ENCODE measurements at regions not wholly inside any gene's neighbourhood (a gene's known extent, or its start where the extent isn't known, plus 50 kb on each side); places are given as distances from the start of the nearest gene placed in this dataset.

DNA sequence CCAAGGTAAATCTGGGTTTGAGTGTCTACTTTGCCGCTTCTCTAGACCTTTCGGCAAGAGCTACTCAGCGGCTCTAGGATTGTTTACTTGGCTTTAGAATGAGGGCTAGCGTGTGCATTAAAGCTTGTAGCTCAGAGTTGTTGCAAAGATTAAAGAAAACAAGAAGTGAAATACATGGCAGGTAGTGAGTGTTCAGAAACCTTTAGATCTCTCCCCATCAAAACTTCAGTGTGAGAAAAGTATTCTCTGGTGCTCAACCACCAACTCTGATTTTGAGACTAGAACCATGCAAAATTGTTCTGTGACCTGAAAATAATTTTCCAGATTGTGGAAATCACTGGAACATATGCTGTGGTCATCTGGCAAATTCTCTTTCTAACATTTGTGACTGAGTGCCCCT is 512.0 kb downstream of the CMPK2 start:
- TF ChIP-seq POLR2A (IDR thresholded peaks at IDR 0.05; ENCODE audit: low read depth) (no peak), POLR2AphosphoS5 (IDR thresholded peaks at IDR 0.05) (no peak)
- TF ChIP-seq, protein P1, sequence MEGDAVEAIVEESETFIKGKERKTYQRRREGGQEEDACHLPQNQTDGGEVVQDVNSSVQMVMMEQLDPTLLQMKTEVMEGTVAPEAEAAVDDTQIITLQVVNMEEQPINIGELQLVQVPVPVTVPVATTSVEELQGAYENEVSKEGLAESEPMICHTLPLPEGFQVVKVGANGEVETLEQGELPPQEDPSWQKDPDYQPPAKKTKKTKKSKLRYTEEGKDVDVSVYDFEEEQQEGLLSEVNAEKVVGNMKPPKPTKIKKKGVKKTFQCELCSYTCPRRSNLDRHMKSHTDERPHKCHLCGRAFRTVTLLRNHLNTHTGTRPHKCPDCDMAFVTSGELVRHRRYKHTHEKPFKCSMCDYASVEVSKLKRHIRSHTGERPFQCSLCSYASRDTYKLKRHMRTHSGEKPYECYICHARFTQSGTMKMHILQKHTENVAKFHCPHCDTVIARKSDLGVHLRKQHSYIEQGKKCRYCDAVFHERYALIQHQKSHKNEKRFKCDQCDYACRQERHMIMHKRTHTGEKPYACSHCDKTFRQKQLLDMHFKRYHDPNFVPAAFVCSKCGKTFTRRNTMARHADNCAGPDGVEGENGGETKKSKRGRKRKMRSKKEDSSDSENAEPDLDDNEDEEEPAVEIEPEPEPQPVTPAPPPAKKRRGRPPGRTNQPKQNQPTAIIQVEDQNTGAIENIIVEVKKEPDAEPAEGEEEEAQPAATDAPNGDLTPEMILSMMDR (IDR thresholded peaks at IDR 0.05) = no peak
